ENCODE measurements at regions not wholly inside any gene's neighbourhood (a gene's known extent, or its start where the extent isn't known, plus 50 kb on each side); places are given as distances from the start of the nearest gene placed in this dataset.

GRCh38 chr3:35992041-35992440, 352.7 kb downstream of the ARPP21 start:
- TF ChIP-seq CTCF (IDR thresholded peaks at IDR 0.05): no peak
- TF ChIP-seq EP300 (IDR thresholded peaks at IDR 0.05): no peak

Measured in upper lobe of left lung (tissue), 4 donors.